ENCODE measurements at regions not wholly inside any gene's neighbourhood (a gene's known extent, or its start where the extent isn't known, plus 50 kb on each side); places are given as distances from the start of the nearest gene placed in this dataset.

DNA sequence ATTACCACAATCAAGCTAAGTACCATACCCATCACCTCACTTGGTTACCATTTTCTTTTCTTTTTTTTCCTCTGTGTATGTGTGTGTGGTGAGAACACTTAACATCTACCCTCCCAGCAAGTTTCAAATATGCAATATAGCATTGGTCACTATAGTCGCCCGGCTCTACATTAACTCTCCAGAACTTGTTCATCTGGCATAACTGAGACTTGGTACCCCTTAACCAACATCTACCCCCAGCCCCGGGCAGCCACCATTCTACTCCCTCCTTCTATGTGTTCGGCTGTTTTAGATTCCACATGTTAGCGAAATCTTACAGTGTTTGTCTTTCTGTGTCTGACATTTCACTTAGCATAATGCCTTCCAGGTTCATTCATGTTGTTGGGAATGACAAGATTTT, 89.0 kb upstream of the TOP1 start:
- Histone ChIP-seq H3K9me3 (ENCODE audit: low read depth, low read length) (no peaks in the 10 kb centered on the region), H3K79me2 (ENCODE audit: insufficient read depth, low read length) (no peaks in the 10 kb centered on the region), H3K4me2 (ENCODE audit: insufficient read depth, low read length) (no peak overlapping the region), H3K27ac (ENCODE audit: low read depth, low read length) (no peak overlapping the region), H3K4me3 (ENCODE audit: insufficient read depth, low read length) (no peak overlapping the region), H3K36me3 (ENCODE audit: insufficient read depth, low read length) (no peaks in the 10 kb centered on the region), H4K20me1 (ENCODE audit: insufficient read depth, low read length) (no peaks in the 10 kb centered on the region), H3K27me3 (ENCODE audit: insufficient read depth, low read length) (no peaks in the 10 kb centered on the region), H2AFZ (ENCODE audit: low read length) (no peak overlapping the region), H3K4me1 (ENCODE audit: insufficient read depth, low read length) (no peaks in the 10 kb centered on the region)
- TF ChIP-seq CTCF (IDR thresholded peaks at IDR 0.05; ENCODE audit: extremely low read depth, low read depth, low read length), result no peak
- DNase-seq (ENCODE audit: insufficient read length, low spot score, missing footprints), result no peak

DNA sequence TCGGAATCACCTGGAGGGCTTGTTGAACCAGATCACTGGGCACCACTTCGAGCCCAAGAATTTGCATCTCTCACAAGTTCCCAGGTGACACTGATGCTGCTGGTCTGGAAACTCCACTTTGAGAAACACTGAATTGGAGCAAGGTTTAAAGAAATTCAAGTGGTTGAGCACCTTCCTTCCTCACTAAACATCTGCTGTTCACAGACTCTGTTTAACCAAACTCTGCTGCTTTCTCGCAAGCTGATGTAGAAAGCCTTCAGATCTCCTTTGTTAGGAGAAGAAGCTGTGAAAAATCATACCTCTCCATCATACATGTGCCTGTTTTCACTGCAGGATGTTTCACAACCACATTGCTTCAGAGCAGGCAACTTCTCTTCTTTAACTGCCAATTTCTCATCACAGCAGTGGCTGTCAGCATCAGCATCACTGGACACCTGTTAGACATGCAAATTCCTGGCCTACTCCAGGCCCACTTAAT, 87.5 kb upstream of the TOP1 start:
- Histone ChIP-seq H3K4me2 (ENCODE audit: insufficient read depth, low read length) (no peak overlapping the region), H3K27me3 (ENCODE audit: insufficient read depth, low read length) (no peaks in the 10 kb centered on the region), H3K4me1 (ENCODE audit: insufficient read depth, low read length) (no peaks in the 10 kb centered on the region), H3K79me2 (ENCODE audit: insufficient read depth, low read length) (no peaks in the 10 kb centered on the region), H3K4me3 (ENCODE audit: insufficient read depth, low read length) (no peak overlapping the region), H2AFZ (ENCODE audit: low read length) (no peak overlapping the region), H3K9me3 (ENCODE audit: low read depth, low read length) (no peaks in the 10 kb centered on the region), H4K20me1 (ENCODE audit: insufficient read depth, low read length) (no peaks in the 10 kb centered on the region), H3K27ac (ENCODE audit: low read depth, low read length) (no peak overlapping the region), H3K36me3 (ENCODE audit: insufficient read depth, low read length) (no peaks in the 10 kb centered on the region)
- no peak for DNase-seq (ENCODE audit: insufficient read length, low spot score, missing footprints)
- no peak for TF ChIP-seq CTCF (IDR thresholded peaks at IDR 0.05; ENCODE audit: extremely low read depth, low read depth, low read length)

DNA sequence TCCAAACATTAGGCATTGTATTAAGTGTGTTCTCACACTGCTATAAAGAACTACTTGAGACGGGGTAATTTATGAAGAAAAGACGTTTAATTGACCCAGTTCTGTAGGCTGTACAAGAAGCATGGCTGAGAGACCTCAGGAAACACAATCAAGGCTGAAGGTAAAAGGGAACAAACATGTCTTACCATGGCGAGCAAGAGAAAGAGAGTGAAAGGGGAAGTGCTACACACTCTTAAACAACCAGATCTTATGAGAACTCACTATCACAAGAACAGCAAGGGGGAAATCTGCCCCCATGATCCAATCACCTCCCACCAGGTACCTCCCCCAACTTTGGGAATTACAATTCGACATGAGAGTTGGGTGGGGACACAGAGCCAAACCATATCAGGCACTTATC, 86.6 kb upstream of the TOP1 start:
- TF ChIP-seq CTCF (IDR thresholded peaks at IDR 0.05; ENCODE audit: extremely low read depth, low read depth, low read length), result no peak
- no peaks in the 10 kb centered on the region for H3K27me3 ChIP-seq (ENCODE audit: insufficient read depth, low read length)
- no peaks in the 10 kb centered on the region for H3K9me3 ChIP-seq (ENCODE audit: low read depth, low read length)
- no peak overlapping the region for H2AFZ ChIP-seq (ENCODE audit: low read length)
- H3K4me3 ChIP-seq (ENCODE audit: insufficient read depth, low read length), result no peak overlapping the region
- no peaks in the 10 kb centered on the region for H3K4me1 ChIP-seq (ENCODE audit: insufficient read depth, low read length)
- H3K79me2 ChIP-seq (ENCODE audit: insufficient read depth, low read length), result no peaks in the 10 kb centered on the region
- H3K4me2 ChIP-seq (ENCODE audit: insufficient read depth, low read length), result no peak overlapping the region
- DNase-seq (ENCODE audit: insufficient read length, low spot score, missing footprints), result no peak
- no peak overlapping the region for H3K27ac ChIP-seq (ENCODE audit: low read depth, low read length)
- no peaks in the 10 kb centered on the region for H4K20me1 ChIP-seq (ENCODE audit: insufficient read depth, low read length)
- no peaks in the 10 kb centered on the region for H3K36me3 ChIP-seq (ENCODE audit: insufficient read depth, low read length)

DNA sequence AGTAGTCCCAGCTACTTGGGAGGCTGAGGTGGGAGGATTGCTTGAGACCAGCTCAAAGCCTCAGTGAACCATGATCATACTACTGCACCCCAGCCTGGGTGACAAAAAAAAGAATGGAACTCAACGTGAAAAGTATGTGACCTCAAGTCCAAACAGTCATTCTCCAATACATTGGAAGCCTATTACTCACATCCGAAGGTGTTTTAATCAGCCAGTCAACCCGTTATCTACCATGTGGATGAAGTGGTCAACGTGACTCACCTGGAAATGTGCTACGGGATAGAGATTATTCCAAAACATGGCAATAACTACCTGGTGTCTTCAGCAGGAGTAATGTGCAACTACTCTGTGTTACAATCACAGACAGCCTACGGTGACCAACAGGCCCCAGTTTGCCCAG, 85.8 kb upstream of the TOP1 start:
- no peak for DNase-seq (ENCODE audit: insufficient read length, low spot score, missing footprints)
- Histone ChIP-seq H3K4me1 (ENCODE audit: insufficient read depth, low read length) (no peaks in the 10 kb centered on the region), H2AFZ (ENCODE audit: low read length) (no peak overlapping the region), H3K27me3 (ENCODE audit: insufficient read depth, low read length) (no peaks in the 10 kb centered on the region), H4K20me1 (ENCODE audit: insufficient read depth, low read length) (no peaks in the 10 kb centered on the region), H3K9me3 (ENCODE audit: low read depth, low read length) (no peaks in the 10 kb centered on the region), H3K4me3 (ENCODE audit: insufficient read depth, low read length) (no peak overlapping the region), H3K79me2 (ENCODE audit: insufficient read depth, low read length) (no peaks in the 10 kb centered on the region), H3K4me2 (ENCODE audit: insufficient read depth, low read length) (no peak overlapping the region), H3K27ac (ENCODE audit: low read depth, low read length) (no peak overlapping the region), H3K36me3 (ENCODE audit: insufficient read depth, low read length) (no peaks in the 10 kb centered on the region)
- TF ChIP-seq CTCF (IDR thresholded peaks at IDR 0.05; ENCODE audit: extremely low read depth, low read depth, low read length), result no peak

Measured in osteoblast (primary cell).